GM23248 (cell line): ENCODE measurements at regions not wholly inside any gene's neighbourhood (a gene's known extent, or its start where the extent isn't known, plus 50 kb on each side); places are given as distances from the start of the nearest gene placed in this dataset.

Experiments
- DNase-seq: peaks from one replicate; pipeline ENCODE4 v3.0.0-alpha.2; 2015
- H2AFZ ChIP-seq: fragments of 200-600 bp; sonication (generic); 2 replicates; pipeline ENCODE4 v1.6.1; 2016; ENCODE audit warnings: antibody characterized with exemption
- H3F3A ChIP-seq: fragments of 200-600 bp; sonication (generic); 2 replicates; pipeline ENCODE4 v1.6.1; 2016; ENCODE audit warnings: mild to moderate bottlenecking, antibody characterized with exemption, mixed run types; ENCODE audit not compliant: insufficient read depth
- H3K27ac ChIP-seq: fragments of 200-600 bp; sonication (generic); 2 replicates; pipeline ENCODE4 v1.5.1; 2016; ENCODE audit warnings: mild to moderate bottlenecking
- H3K27me3 ChIP-seq: fragments of 200-600 bp; sonication (generic); replicated peaks from 2 replicates; pipeline ENCODE4 v1.6.1; 2016; ENCODE audit warnings: mild to moderate bottlenecking; ENCODE audit not compliant: insufficient read depth
- H3K36me3 ChIP-seq: fragments of 200-600 bp; sonication (generic); 2 replicates; pipeline ENCODE4 v1.6.1; 2016; ENCODE audit warnings: low read depth, mild to moderate bottlenecking
- H3K4me1 ChIP-seq: fragments of 200-600 bp; sonication (generic); 2 replicates; pipeline ENCODE4 v1.6.1; 2016; ENCODE audit warnings: mild to moderate bottlenecking; ENCODE audit not compliant: insufficient read depth
- H3K4me2 ChIP-seq: fragments of 200-600 bp; sonication (generic); one replicate; pipeline ENCODE4 v1.6.1; 2016; ENCODE audit warnings: mild to moderate bottlenecking; ENCODE audit not compliant: unreplicated experiment
- H3K4me3 ChIP-seq: fragments of 200-600 bp; sonication (generic); 2 replicates; pipeline ENCODE4 v1.5.1; 2016; ENCODE audit warnings: mild to moderate bottlenecking
- H3K79me2 ChIP-seq: fragments of 200-600 bp; sonication (generic); 2 replicates; pipeline ENCODE4 v1.6.1; 2016; ENCODE audit warnings: mild to moderate bottlenecking; ENCODE audit not compliant: insufficient read depth
- H3K9ac ChIP-seq: fragments of 200-600 bp; sonication (generic); 2 replicates; pipeline ENCODE4 v1.6.1; 2016; ENCODE audit warnings: mild to moderate bottlenecking
- H3K9me2 ChIP-seq: fragments of 200-600 bp; sonication (generic); 2 replicates; pipeline ENCODE4 v1.6.1; 2016; ENCODE audit warnings: mixed run types, mild to moderate bottlenecking, moderate library complexity; ENCODE audit not compliant: insufficient read depth
- H3K9me3 ChIP-seq: fragments of 200-600 bp; sonication (generic); one replicate; pipeline ENCODE4 v1.6.1; 2017; ENCODE audit warnings: low read depth
- H4K20me1 ChIP-seq: fragments of 200-600 bp; sonication (generic); 2 replicates; pipeline ENCODE4 v1.6.0; 2016; ENCODE audit not compliant: insufficient read depth
- EZH2 ChIP-seq: fragments of 200-600 bp; sonication (generic); IDR thresholded peaks from 2 replicates; pipeline ENCODE4 v1.6.1; 2018; ENCODE audit warnings: antibody characterized with exemption, mild to moderate bottlenecking; ENCODE audit not compliant: insufficient read depth, poor library complexity, severe bottlenecking
- EZH2phosphoT487 ChIP-seq: fragments of 200-600 bp; sonication (generic); IDR thresholded peaks from 2 replicates; pipeline ENCODE4 v1.6.1; 2018; ENCODE audit warnings: antibody characterized with exemption, moderate library complexity, mild to moderate bottlenecking, low read depth; ENCODE audit not compliant: insufficient read depth
- WGBS, 2 experiments: methylation state at CpG; one replicate each; pipeline ENCODE4 v1.1.6; 2015 to 2017; ENCODE audit warnings: low lambda C conversion rate in 2 of 2, low coverage in 1 of 2; ENCODE audit errors: missing lambda C conversion rate in 2 of 2; 5-methylcytosine and 5-hydroxymethylcytosine counted together
- in situ Hi-C: fragments of 300-500 bp; cut with MboI; formaldehyde crosslinking; loops from 2 replicates; pipeline ENCODE4 v1.15.0; 2020

GRCh38 chr7:52758356-52758755, 277.1 kb upstream of the POM121L12 start:
- Histone ChIP-seq H3K4me1 (no peaks in the 10 kb centered on the region), H3K27ac (no peak overlapping the region), H3K36me3 (no peaks in the 10 kb centered on the region), H3K9me2 (no peaks in the 10 kb centered on the region), H3K9me3 (no peaks in the 10 kb centered on the region), H3K79me2 (no peaks in the 10 kb centered on the region), H3K4me2 (no peak overlapping the region), H3F3A (no peaks in the 10 kb centered on the region), H3K9ac (no peak overlapping the region), H3K4me3 (no peak overlapping the region), H2AFZ (no peak overlapping the region), H4K20me1 (no peaks in the 10 kb centered on the region), H3K27me3 (no peaks in the 10 kb centered on the region)
- DNase-seq, result no peak
- in situ Hi-C loops, result no loop called here
- 0 to 8% methylated on average over 1 of the region's 1 CpG for WGBS, 2 experiments
- TF ChIP-seq EZH2 (no peak), EZH2phosphoT487 (no peak)

DNA sequence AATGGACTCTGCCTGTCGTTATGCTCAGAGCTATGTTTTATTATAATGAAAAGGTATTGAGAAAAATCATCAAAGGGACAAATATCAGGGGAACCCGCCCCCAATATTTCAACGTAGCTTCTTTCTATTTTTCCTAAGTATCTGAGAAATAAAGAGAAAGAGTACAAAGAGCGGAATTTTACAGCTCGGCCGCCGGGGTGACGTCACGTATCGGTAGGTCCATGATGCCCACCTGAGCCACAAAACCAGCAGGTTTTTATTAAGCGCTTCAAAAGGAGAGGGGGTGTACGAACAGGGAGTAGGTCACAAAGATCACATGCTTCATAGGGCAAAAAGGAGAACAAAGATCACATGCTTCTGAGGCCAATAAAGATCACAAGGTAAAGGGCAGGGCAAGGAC, 281.6 kb upstream of the POM121L12 start:
- WGBS, 2 experiments, result 28% methylated on average over 12 of the region's 12 CpGs
- no peak for TF ChIP-seq EZH2phosphoT487
- TF ChIP-seq EZH2, result no peak
- Histone ChIP-seq H3K27ac (no peak overlapping the region), H3K9me2 (no peaks in the 10 kb centered on the region), H4K20me1 (no peaks in the 10 kb centered on the region), H3F3A (no peaks in the 10 kb centered on the region), H3K27me3 (no peaks in the 10 kb centered on the region), H3K4me1 (no peaks in the 10 kb centered on the region), H3K79me2 (no peaks in the 10 kb centered on the region), H3K4me3 (no peak overlapping the region), H3K4me2 (no peak overlapping the region), H2AFZ (no peak overlapping the region), H3K36me3 (no peaks in the 10 kb centered on the region), H3K9me3 (no peaks in the 10 kb centered on the region), H3K9ac (no peak overlapping the region)
- DNase-seq, result no peak
- in situ Hi-C loops, result no loop called here

GRCh38 chr7:52752891-52753290, 282.5 kb upstream of the POM121L12 start:
- Histone ChIP-seq H3K36me3 (no peaks in the 10 kb centered on the region), H3K4me1 (no peaks in the 10 kb centered on the region), H3F3A (no peaks in the 10 kb centered on the region), H3K79me2 (no peaks in the 10 kb centered on the region), H3K9me3 (no peaks in the 10 kb centered on the region), H3K9ac (no peak overlapping the region), H3K27me3 (no peaks in the 10 kb centered on the region), H2AFZ (no peak overlapping the region), H3K27ac (no peak overlapping the region), H3K9me2 (no peaks in the 10 kb centered on the region), H3K4me3 (no peak overlapping the region), H4K20me1 (no peaks in the 10 kb centered on the region), H3K4me2 (no peak overlapping the region)
- no peak for DNase-seq
- WGBS, 2 experiments, result 10 to 12% methylated on average over 4 of the region's 4 CpGs
- in situ Hi-C loops, result no loop called here
- TF ChIP-seq EZH2, result no peak
- no peak for TF ChIP-seq EZH2phosphoT487

GRCh38 chr7:52749880-52750279, 285.6 kb upstream of the POM121L12 start:
- DNase-seq, result no peak
- H4K20me1 ChIP-seq, result no peaks in the 10 kb centered on the region
- H3K9me3 ChIP-seq, result no peaks in the 10 kb centered on the region
- H3K27me3 ChIP-seq, result no peaks in the 10 kb centered on the region
- in situ Hi-C loops, result no loop called here
- H3K9ac ChIP-seq, result no peak overlapping the region
- H3K4me1 ChIP-seq, result no peaks in the 10 kb centered on the region
- H2AFZ ChIP-seq, result no peak overlapping the region
- H3K4me2 ChIP-seq, result no peak overlapping the region
- H3K9me2 ChIP-seq, result no peaks in the 10 kb centered on the region
- H3K79me2 ChIP-seq, result no peaks in the 10 kb centered on the region
- H3K36me3 ChIP-seq, result no peaks in the 10 kb centered on the region
- no peak for TF ChIP-seq EZH2phosphoT487
- no peak overlapping the region for H3K27ac ChIP-seq
- no peak overlapping the region for H3K4me3 ChIP-seq
- no peaks in the 10 kb centered on the region for H3F3A ChIP-seq
- 4% methylated on average over 4 of the region's 4 CpGs for WGBS, 2 experiments

DNA sequence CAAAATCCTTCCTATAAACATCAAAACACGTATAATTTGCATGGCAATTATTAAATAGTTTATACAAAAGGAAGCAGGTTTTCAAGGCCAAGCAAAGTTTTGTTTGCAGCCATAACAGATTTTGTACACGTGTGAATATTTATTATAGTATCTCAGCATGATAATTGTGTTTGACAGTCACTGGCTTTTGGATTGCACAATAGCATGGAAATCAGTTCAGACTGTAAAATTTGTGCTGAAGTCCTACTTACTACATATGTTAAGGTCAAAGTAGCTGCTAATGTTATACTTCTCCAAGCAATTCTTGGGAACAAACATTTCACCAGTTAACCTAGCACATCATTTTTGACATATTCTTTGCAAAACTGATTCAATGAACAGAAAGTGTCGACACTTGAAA, 287.6 kb upstream of the POM121L12 start:
- no peak overlapping the region for H2AFZ ChIP-seq
- WGBS, 2 experiments, result 2 to 8% methylated on average over 3 of the region's 3 CpGs
- no peaks in the 10 kb centered on the region for H3K4me1 ChIP-seq
- no peak overlapping the region for H3K4me2 ChIP-seq
- H3K36me3 ChIP-seq, result no peaks in the 10 kb centered on the region
- no peaks in the 10 kb centered on the region for H3F3A ChIP-seq
- in situ Hi-C loops, result no loop called here
- no peaks in the 10 kb centered on the region for H4K20me1 ChIP-seq
- H3K9me2 ChIP-seq, result no peaks in the 10 kb centered on the region
- no peak overlapping the region for H3K4me3 ChIP-seq
- no peak overlapping the region for H3K27ac ChIP-seq
- no peaks in the 10 kb centered on the region for H3K79me2 ChIP-seq
- H3K9me3 ChIP-seq, result no peaks in the 10 kb centered on the region
- DNase-seq, result no peak
- H3K27me3 ChIP-seq, result no peaks in the 10 kb centered on the region
- TF ChIP-seq EZH2phosphoT487 (no peak), EZH2 (no peak)
- H3K9ac ChIP-seq, result no peak overlapping the region
